GM23338 (cell line): ENCODE measurements at regions not wholly inside any gene's neighbourhood (a gene's known extent, or its start where the extent isn't known, plus 50 kb on each side); places are given as distances from the start of the nearest gene placed in this dataset.

ENCODE experiments used
- ATAC-seq: fragments of 200-7000 bp; cut with Tn5 transposase; 3 replicates; pipeline ENCODE4 v1.9.1; 2020
- DNase-seq: peaks from one replicate; pipeline ENCODE4 v3.0.0-alpha.2; 2015; ENCODE audit warnings: low spot score
- H2AFZ ChIP-seq: fragments of 200-600 bp; sonication (generic); 2 replicates; pipeline ENCODE4 v1.8.0; 2016; ENCODE audit warnings: antibody characterized with exemption, mild to moderate bottlenecking, moderate library complexity
- H3F3A ChIP-seq: fragments of 200-600 bp; sonication (generic); replicated peaks from 2 replicates; pipeline ENCODE4 v1.8.0; 2017; ENCODE audit warnings: antibody characterized with exemption, mixed run types, low read depth
- H3K27ac ChIP-seq: fragments of 200-600 bp; sonication (generic); 2 replicates; pipeline ENCODE4 v1.6.1; 2016; ENCODE audit warnings: low read depth
- H3K27me3 ChIP-seq: fragments of 200-600 bp; sonication (generic); 2 replicates; pipeline ENCODE4 v1.8.0; 2016; ENCODE audit warnings: mild to moderate bottlenecking, mixed run types, moderate library complexity; ENCODE audit not compliant: insufficient read depth
- H3K36me3 ChIP-seq: fragments of 200-600 bp; sonication (generic); 2 replicates; pipeline ENCODE4 v1.8.0; 2016; ENCODE audit warnings: mild to moderate bottlenecking; ENCODE audit not compliant: insufficient read depth
- H3K4me1 ChIP-seq: fragments of 200-600 bp; sonication (generic); 2 replicates; pipeline ENCODE4 v1.8.0; 2016; ENCODE audit warnings: mild to moderate bottlenecking, moderate library complexity; ENCODE audit not compliant: insufficient read depth
- H3K4me2 ChIP-seq: fragments of 200-600 bp; sonication (generic); 2 replicates; pipeline ENCODE4 v1.7.1; 2017; ENCODE audit warnings: mixed run types
- H3K4me3 ChIP-seq: fragments of 200-600 bp; sonication (generic); 2 replicates; pipeline ENCODE4 v1.6.1; 2016; ENCODE audit warnings: mixed run types
- H3K79me2 ChIP-seq: fragments of 200-600 bp; sonication (generic); replicated peaks from 2 replicates; pipeline ENCODE4 v1.8.0; 2017; ENCODE audit warnings: mild to moderate bottlenecking; ENCODE audit not compliant: insufficient read depth
- H3K9me2 ChIP-seq: fragments of 200-600 bp; sonication (generic); 2 replicates; pipeline ENCODE4 v1.8.0; 2017; ENCODE audit not compliant: insufficient read depth
- H4K20me1 ChIP-seq: fragments of 200-600 bp; sonication (generic); replicated peaks from 2 replicates; pipeline ENCODE4 v1.8.0; 2017; ENCODE audit warnings: mild to moderate bottlenecking; ENCODE audit not compliant: insufficient read depth
- H3K27ac Mint-ChIP-seq: 2 replicates; pipeline ENCODE4 v1.8.0; 2020; ENCODE audit warnings: inconsistent platforms, mild to moderate bottlenecking, moderate library complexity, mixed read lengths
- H3K27me3 Mint-ChIP-seq: 3 replicates; pipeline ENCODE4 v1.8.0; 2022; ENCODE audit warnings: low read depth, mild to moderate bottlenecking, moderate library complexity, mixed read lengths, inconsistent platforms; ENCODE audit not compliant: insufficient read depth, poor library complexity
- H3K36me3 Mint-ChIP-seq: 3 replicates; pipeline ENCODE4 v1.8.0; 2021; ENCODE audit warnings: low read depth, mild to moderate bottlenecking, inconsistent platforms, moderate library complexity, mixed read lengths
- H3K4me1 Mint-ChIP-seq: 3 replicates; pipeline ENCODE4 v1.8.0; 2020; ENCODE audit warnings: mild to moderate bottlenecking, inconsistent platforms, mixed read lengths
- H3K4me3 Mint-ChIP-seq: 3 replicates; pipeline ENCODE4 v1.8.0; 2021; ENCODE audit warnings: moderate library complexity, mild to moderate bottlenecking, inconsistent platforms, mixed read lengths
- H3K9me3 Mint-ChIP-seq: 3 replicates; pipeline ENCODE4 v1.8.0; 2020; ENCODE audit warnings: moderate library complexity, mild to moderate bottlenecking, inconsistent platforms, mixed read lengths
- JUNB ChIP-seq: IDR thresholded peaks from one replicate; pipeline ENCODE4 v1.6.1; 2016; ENCODE audit warnings: antibody characterized with exemption; ENCODE audit not compliant: unreplicated experiment
- NANOG ChIP-seq: IDR thresholded peaks from 2 replicates; pipeline ENCODE4 v1.6.1; 2016; ENCODE audit warnings: antibody characterized with exemption, borderline replicate concordance
- POLR2AphosphoS5 ChIP-seq: IDR thresholded peaks from 2 replicates; pipeline ENCODE4 v1.6.1; 2016; ENCODE audit warnings: antibody characterized with exemption, low read depth
- REST ChIP-seq: IDR thresholded peaks from one replicate; pipeline ENCODE4 v1.6.1; 2018; ENCODE audit warnings: antibody characterized with exemption; ENCODE audit not compliant: unreplicated experiment
- STAT1 ChIP-seq: IDR thresholded peaks from one replicate; pipeline ENCODE4 v1.6.1; 2016; ENCODE audit warnings: antibody characterized with exemption; ENCODE audit not compliant: unreplicated experiment
- TF ChIP-seq, protein P1 (sequence below), 2 experiments: fragments of 200-600 bp in 1 of 2; sonication (generic) in 1 of 2; conservative IDR thresholded peaks; 2 replicates each; pipeline versions ENCODE4 v1.5.1 to v1.6.1; 2016 to 2017; ENCODE audit warnings: antibody characterized with exemption in 2 of 2, low read depth in 2 of 2, mild to moderate bottlenecking in 2 of 2, moderate library complexity in 1 of 2

GRCh38 chr10:126744571-126744970 is 74.1 kb upstream of the C10orf90 start:
- H3K36me3 ChIP-seq: no peaks in the 10 kb centered on the region
- TF ChIP-seq NANOG (no peak), STAT1 (no peak), POLR2AphosphoS5 (no peak), REST (no peak)
- H3K79me2 ChIP-seq: no peaks in the 10 kb centered on the region
- no peaks in the 10 kb centered on the region for H3K4me1 ChIP-seq
- H3K36me3 Mint-ChIP-seq: no peaks in the 10 kb centered on the region
- DNase-seq: no peak
- H3K4me3 Mint-ChIP-seq: no peak overlapping the region
- H3K4me2 ChIP-seq: no peak overlapping the region
- peaks cover 21% of the 10 kb centered on the region for H3K9me2 ChIP-seq
- no peak for ATAC-seq
- no peaks in the 10 kb centered on the region for H3K27me3 ChIP-seq
- no peaks in the 10 kb centered on the region for H4K20me1 ChIP-seq
- no peak overlapping the region for H3K27ac ChIP-seq
- H3K27ac Mint-ChIP-seq: no peak overlapping the region
- no peaks in the 10 kb centered on the region for H3K9me3 Mint-ChIP-seq
- H3K4me3 ChIP-seq: no peak overlapping the region
- H3K4me1 Mint-ChIP-seq: no peaks in the 10 kb centered on the region
- no peaks in the 10 kb centered on the region for H3F3A ChIP-seq
- H2AFZ ChIP-seq: no peak overlapping the region
- H3K27me3 Mint-ChIP-seq: peaks cover 6% of the 10 kb centered on the region

GRCh38 chr10:126749015-126749655 is 78.6 kb upstream of the C10orf90 start:
- Histone ChIP-seq H4K20me1 (no peaks in the 10 kb centered on the region), H3K4me2 (no peak overlapping the region), H3K9me2 (peaks cover 18% of the 10 kb centered on the region; the same call in 1 of the 2 replicates), H3K4me1 (no peaks in the 10 kb centered on the region), H3K79me2 (no peaks in the 10 kb centered on the region), H3K27ac (no peak overlapping the region), H3K36me3 (no peaks in the 10 kb centered on the region), H2AFZ (peak overlapping the region; percentile 80), H3F3A (no peaks in the 10 kb centered on the region), H3K4me3 (no peak overlapping the region), H3K27me3 (no peaks in the 10 kb centered on the region)
- no peak overlapping the region for H3K4me3 Mint-ChIP-seq
- peak; percentile 92 for DNase-seq
- H3K4me1 Mint-ChIP-seq: no peaks in the 10 kb centered on the region
- peak; percentile 100 for ATAC-seq
- H3K27ac Mint-ChIP-seq: no peak overlapping the region
- no peak for TF ChIP-seq JUNB
- TF ChIP-seq, protein P1, sequence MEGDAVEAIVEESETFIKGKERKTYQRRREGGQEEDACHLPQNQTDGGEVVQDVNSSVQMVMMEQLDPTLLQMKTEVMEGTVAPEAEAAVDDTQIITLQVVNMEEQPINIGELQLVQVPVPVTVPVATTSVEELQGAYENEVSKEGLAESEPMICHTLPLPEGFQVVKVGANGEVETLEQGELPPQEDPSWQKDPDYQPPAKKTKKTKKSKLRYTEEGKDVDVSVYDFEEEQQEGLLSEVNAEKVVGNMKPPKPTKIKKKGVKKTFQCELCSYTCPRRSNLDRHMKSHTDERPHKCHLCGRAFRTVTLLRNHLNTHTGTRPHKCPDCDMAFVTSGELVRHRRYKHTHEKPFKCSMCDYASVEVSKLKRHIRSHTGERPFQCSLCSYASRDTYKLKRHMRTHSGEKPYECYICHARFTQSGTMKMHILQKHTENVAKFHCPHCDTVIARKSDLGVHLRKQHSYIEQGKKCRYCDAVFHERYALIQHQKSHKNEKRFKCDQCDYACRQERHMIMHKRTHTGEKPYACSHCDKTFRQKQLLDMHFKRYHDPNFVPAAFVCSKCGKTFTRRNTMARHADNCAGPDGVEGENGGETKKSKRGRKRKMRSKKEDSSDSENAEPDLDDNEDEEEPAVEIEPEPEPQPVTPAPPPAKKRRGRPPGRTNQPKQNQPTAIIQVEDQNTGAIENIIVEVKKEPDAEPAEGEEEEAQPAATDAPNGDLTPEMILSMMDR (conservative IDR thresholded peaks at IDR 0.05; ENCODE audit: low read depth in 2 of 2): peak; percentile 81 to 96
- H3K36me3 Mint-ChIP-seq: no peaks in the 10 kb centered on the region
- H3K27me3 Mint-ChIP-seq: peaks cover 8% of the 10 kb centered on the region
- H3K9me3 Mint-ChIP-seq: no peaks in the 10 kb centered on the region; the same call in 2 of the 3 replicates
